Testis (tissue), 2 donors: ENCODE measurements at regions not wholly inside any gene's neighbourhood (a gene's known extent, or its start where the extent isn't known, plus 50 kb on each side); places are given as distances from the start of the nearest gene placed in this dataset.

Source experiments
- CTCF ChIP-seq, 3 experiments: fragments of 450-650 bp in 2 of 3; fragments of 200-600 bp in 1 of 3; sonication (generic) in 1 of 3; IDR thresholded peaks; one replicate each; pipeline ENCODE4 v1.5.1; 2016 to 2019; ENCODE audit warnings: antibody characterized with exemption in 3 of 3, mild to moderate bottlenecking in 2 of 3, moderate library complexity in 1 of 3
- POLR2A ChIP-seq: fragments of 450-650 bp; IDR thresholded peaks from one replicate; pipeline ENCODE4 v1.6.1; 2017; ENCODE audit warnings: antibody characterized with exemption, mild to moderate bottlenecking, moderate library complexity

DNA sequence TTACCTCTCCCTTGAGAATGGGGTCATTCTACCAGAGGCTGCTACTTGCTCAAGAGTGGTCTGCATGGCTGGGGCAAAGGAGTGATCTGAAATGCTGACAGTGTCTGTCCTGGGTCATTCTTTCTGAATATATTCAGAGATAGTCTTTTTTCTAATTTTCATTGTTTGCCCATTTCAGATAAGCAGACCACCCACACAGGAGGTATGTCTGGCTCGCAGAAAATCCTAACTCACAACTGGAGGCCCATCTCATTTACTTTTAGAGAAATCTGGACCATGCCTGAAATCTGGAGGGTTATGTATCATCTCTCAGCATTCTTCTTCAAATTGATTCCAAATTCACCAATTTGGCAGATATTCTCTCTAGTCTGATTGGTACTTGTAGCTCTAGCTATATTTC lies 227.6 kb downstream of the SEC61B start:
- TF ChIP-seq CTCF (IDR thresholded peaks at IDR 0.05): no peak
- TF ChIP-seq POLR2A: no peak
